GM23338 (cell line): ENCODE measurements at regions not wholly inside any gene's neighbourhood (a gene's known extent, or its start where the extent isn't known, plus 50 kb on each side); places are given as distances from the start of the nearest gene placed in this dataset.

Source experiments
- ATAC-seq: fragments of 200-7000 bp; cut with Tn5 transposase; 3 replicates; pipeline ENCODE4 v1.9.1; 2020
- DNase-seq: peaks from one replicate; pipeline ENCODE4 v3.0.0-alpha.2; 2015; ENCODE audit warnings: low spot score
- H2AFZ ChIP-seq: fragments of 200-600 bp; sonication (generic); 2 replicates; pipeline ENCODE4 v1.8.0; 2016; ENCODE audit warnings: antibody characterized with exemption, mild to moderate bottlenecking, moderate library complexity
- H3F3A ChIP-seq: fragments of 200-600 bp; sonication (generic); replicated peaks from 2 replicates; pipeline ENCODE4 v1.8.0; 2017; ENCODE audit warnings: antibody characterized with exemption, mixed run types, low read depth
- H3K27ac ChIP-seq: fragments of 200-600 bp; sonication (generic); 2 replicates; pipeline ENCODE4 v1.6.1; 2016; ENCODE audit warnings: low read depth
- H3K27me3 ChIP-seq: fragments of 200-600 bp; sonication (generic); 2 replicates; pipeline ENCODE4 v1.8.0; 2016; ENCODE audit warnings: mild to moderate bottlenecking, mixed run types, moderate library complexity; ENCODE audit not compliant: insufficient read depth
- H3K36me3 ChIP-seq: fragments of 200-600 bp; sonication (generic); 2 replicates; pipeline ENCODE4 v1.8.0; 2016; ENCODE audit warnings: mild to moderate bottlenecking; ENCODE audit not compliant: insufficient read depth
- H3K4me1 ChIP-seq: fragments of 200-600 bp; sonication (generic); 2 replicates; pipeline ENCODE4 v1.8.0; 2016; ENCODE audit warnings: mild to moderate bottlenecking, moderate library complexity; ENCODE audit not compliant: insufficient read depth
- H3K4me2 ChIP-seq: fragments of 200-600 bp; sonication (generic); 2 replicates; pipeline ENCODE4 v1.7.1; 2017; ENCODE audit warnings: mixed run types
- H3K4me3 ChIP-seq: fragments of 200-600 bp; sonication (generic); 2 replicates; pipeline ENCODE4 v1.6.1; 2016; ENCODE audit warnings: mixed run types
- H3K79me2 ChIP-seq: fragments of 200-600 bp; sonication (generic); replicated peaks from 2 replicates; pipeline ENCODE4 v1.8.0; 2017; ENCODE audit warnings: mild to moderate bottlenecking; ENCODE audit not compliant: insufficient read depth
- H3K9me2 ChIP-seq: fragments of 200-600 bp; sonication (generic); 2 replicates; pipeline ENCODE4 v1.8.0; 2017; ENCODE audit not compliant: insufficient read depth
- H4K20me1 ChIP-seq: fragments of 200-600 bp; sonication (generic); replicated peaks from 2 replicates; pipeline ENCODE4 v1.8.0; 2017; ENCODE audit warnings: mild to moderate bottlenecking; ENCODE audit not compliant: insufficient read depth
- H3K27ac Mint-ChIP-seq: 2 replicates; pipeline ENCODE4 v1.8.0; 2020; ENCODE audit warnings: inconsistent platforms, mild to moderate bottlenecking, moderate library complexity, mixed read lengths
- H3K27me3 Mint-ChIP-seq: 3 replicates; pipeline ENCODE4 v1.8.0; 2022; ENCODE audit warnings: low read depth, mild to moderate bottlenecking, moderate library complexity, mixed read lengths, inconsistent platforms; ENCODE audit not compliant: insufficient read depth, poor library complexity
- H3K36me3 Mint-ChIP-seq: 3 replicates; pipeline ENCODE4 v1.8.0; 2021; ENCODE audit warnings: low read depth, mild to moderate bottlenecking, inconsistent platforms, moderate library complexity, mixed read lengths
- H3K4me1 Mint-ChIP-seq: 3 replicates; pipeline ENCODE4 v1.8.0; 2020; ENCODE audit warnings: mild to moderate bottlenecking, inconsistent platforms, mixed read lengths
- H3K4me3 Mint-ChIP-seq: 3 replicates; pipeline ENCODE4 v1.8.0; 2021; ENCODE audit warnings: moderate library complexity, mild to moderate bottlenecking, inconsistent platforms, mixed read lengths
- H3K9me3 Mint-ChIP-seq: 3 replicates; pipeline ENCODE4 v1.8.0; 2020; ENCODE audit warnings: moderate library complexity, mild to moderate bottlenecking, inconsistent platforms, mixed read lengths
- EZH2phosphoT487 ChIP-seq: fragments of 200-600 bp; sonication (generic); IDR thresholded peaks from one replicate; pipeline ENCODE4 v1.8.1; 2018; ENCODE audit warnings: antibody characterized with exemption; ENCODE audit not compliant: unreplicated experiment
- NANOG ChIP-seq: IDR thresholded peaks from 2 replicates; pipeline ENCODE4 v1.6.1; 2016; ENCODE audit warnings: antibody characterized with exemption, borderline replicate concordance
- ZNF114 ChIP-seq: fragments of 250-450 bp; sonication (Bioruptor Pico); IDR thresholded peaks from 2 replicates; pipeline ENCODE4 v1.5.0; 2020; ENCODE audit warnings: mild to moderate bottlenecking, moderate library complexity
- TF ChIP-seq, protein P1 (sequence below), 2 experiments: fragments of 200-600 bp in 1 of 2; sonication (generic) in 1 of 2; conservative IDR thresholded peaks; 2 replicates each; pipeline versions ENCODE4 v1.5.1 to v1.6.1; 2016 to 2017; ENCODE audit warnings: antibody characterized with exemption in 2 of 2, low read depth in 2 of 2, mild to moderate bottlenecking in 2 of 2, moderate library complexity in 1 of 2
- TF ChIP-seq, protein P2 (sequence below): fragments of 250-450 bp; sonication (Bioruptor Pico); IDR thresholded peaks from 2 replicates; pipeline ENCODE4 v1.5.0; 2020; ENCODE audit warnings: mild to moderate bottlenecking, moderate library complexity
- TF ChIP-seq, protein P3 (sequence below): IDR thresholded peaks from one replicate; pipeline ENCODE4 v1.6.1; 2018; ENCODE audit warnings: antibody characterized with exemption; ENCODE audit not compliant: unreplicated experiment

DNA sequence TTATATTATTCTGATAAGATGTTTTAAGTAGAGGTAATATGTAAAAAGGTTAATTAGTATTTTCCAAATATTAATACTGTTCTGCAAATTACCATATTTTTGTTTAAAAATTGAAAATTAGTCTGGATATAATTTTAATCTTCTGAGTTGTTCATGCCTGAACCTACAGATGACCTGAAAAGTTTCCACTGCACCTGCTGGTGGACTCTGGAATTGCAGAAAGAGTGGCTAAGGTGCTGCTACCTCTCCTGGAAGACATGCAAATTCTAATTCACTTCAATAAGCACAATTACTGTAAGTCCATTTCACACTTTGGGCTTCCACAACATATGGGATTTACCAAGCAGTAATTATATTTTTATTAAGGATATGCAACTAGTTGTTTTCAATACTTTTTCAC is 77.7 kb upstream of the OLIG3 start:
- Mint-ChIP-seq H3K9me3 (no peaks in the 10 kb centered on the region), H3K27ac (no peak overlapping the region), H3K4me1 (peaks cover 17% of the 10 kb centered on the region), H3K4me3 (no peak overlapping the region), H3K36me3 (no peaks in the 10 kb centered on the region), H3K27me3 (peaks cover 1% of the 10 kb centered on the region)
- DNase-seq (peak; percentile 76), ATAC-seq (peak; percentile 76)
- H2AFZ ChIP-seq = no peak overlapping the region
- H3K36me3 ChIP-seq = no peaks in the 10 kb centered on the region
- no peak overlapping the region for H3K27ac ChIP-seq
- no peak overlapping the region for H3K4me2 ChIP-seq
- H3K4me3 ChIP-seq = no peak overlapping the region
- H3K9me2 ChIP-seq = no peaks in the 10 kb centered on the region
- TF ChIP-seq, protein P1, sequence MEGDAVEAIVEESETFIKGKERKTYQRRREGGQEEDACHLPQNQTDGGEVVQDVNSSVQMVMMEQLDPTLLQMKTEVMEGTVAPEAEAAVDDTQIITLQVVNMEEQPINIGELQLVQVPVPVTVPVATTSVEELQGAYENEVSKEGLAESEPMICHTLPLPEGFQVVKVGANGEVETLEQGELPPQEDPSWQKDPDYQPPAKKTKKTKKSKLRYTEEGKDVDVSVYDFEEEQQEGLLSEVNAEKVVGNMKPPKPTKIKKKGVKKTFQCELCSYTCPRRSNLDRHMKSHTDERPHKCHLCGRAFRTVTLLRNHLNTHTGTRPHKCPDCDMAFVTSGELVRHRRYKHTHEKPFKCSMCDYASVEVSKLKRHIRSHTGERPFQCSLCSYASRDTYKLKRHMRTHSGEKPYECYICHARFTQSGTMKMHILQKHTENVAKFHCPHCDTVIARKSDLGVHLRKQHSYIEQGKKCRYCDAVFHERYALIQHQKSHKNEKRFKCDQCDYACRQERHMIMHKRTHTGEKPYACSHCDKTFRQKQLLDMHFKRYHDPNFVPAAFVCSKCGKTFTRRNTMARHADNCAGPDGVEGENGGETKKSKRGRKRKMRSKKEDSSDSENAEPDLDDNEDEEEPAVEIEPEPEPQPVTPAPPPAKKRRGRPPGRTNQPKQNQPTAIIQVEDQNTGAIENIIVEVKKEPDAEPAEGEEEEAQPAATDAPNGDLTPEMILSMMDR (conservative IDR thresholded peaks at IDR 0.05; ENCODE audit: low read depth in 2 of 2) = peak; percentile 62 to 67
- TF ChIP-seq ZNF114 (CRISPR knock-in tag) = no peak
- no peaks in the 10 kb centered on the region for H3K27me3 ChIP-seq
- no peaks in the 10 kb centered on the region for H3K79me2 ChIP-seq
- no peaks in the 10 kb centered on the region for H3F3A ChIP-seq
- no peaks in the 10 kb centered on the region for H3K4me1 ChIP-seq
- no peaks in the 10 kb centered on the region for H4K20me1 ChIP-seq

DNA sequence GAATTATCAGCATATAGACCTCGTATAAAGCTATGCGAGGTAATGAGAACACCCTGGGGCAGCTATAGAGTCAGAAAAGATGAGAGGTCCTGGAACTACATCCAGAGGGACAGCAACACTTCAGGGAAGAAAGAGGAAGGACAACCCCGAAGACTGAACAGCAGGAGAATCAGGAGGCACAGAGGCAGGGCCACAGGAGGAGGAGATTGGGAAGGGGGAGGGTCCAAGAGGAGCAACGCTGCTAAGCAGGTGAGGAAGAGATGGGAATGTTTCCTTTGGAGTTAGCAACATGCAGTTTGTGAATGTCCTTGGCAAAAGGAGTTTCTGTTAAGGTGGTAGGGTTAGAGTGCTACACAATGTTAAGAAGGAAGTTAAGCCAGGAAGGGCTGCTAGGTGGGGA is 79.5 kb upstream of the OLIG3 start:
- peaks cover 10% of the 10 kb centered on the region; the same call in 2 of the 3 replicates for H3K4me1 Mint-ChIP-seq
- H3K79me2 ChIP-seq = no peaks in the 10 kb centered on the region
- ATAC-seq = peak; percentile 52; the same call in 2 of the 3 replicates
- TF ChIP-seq, protein P2, sequence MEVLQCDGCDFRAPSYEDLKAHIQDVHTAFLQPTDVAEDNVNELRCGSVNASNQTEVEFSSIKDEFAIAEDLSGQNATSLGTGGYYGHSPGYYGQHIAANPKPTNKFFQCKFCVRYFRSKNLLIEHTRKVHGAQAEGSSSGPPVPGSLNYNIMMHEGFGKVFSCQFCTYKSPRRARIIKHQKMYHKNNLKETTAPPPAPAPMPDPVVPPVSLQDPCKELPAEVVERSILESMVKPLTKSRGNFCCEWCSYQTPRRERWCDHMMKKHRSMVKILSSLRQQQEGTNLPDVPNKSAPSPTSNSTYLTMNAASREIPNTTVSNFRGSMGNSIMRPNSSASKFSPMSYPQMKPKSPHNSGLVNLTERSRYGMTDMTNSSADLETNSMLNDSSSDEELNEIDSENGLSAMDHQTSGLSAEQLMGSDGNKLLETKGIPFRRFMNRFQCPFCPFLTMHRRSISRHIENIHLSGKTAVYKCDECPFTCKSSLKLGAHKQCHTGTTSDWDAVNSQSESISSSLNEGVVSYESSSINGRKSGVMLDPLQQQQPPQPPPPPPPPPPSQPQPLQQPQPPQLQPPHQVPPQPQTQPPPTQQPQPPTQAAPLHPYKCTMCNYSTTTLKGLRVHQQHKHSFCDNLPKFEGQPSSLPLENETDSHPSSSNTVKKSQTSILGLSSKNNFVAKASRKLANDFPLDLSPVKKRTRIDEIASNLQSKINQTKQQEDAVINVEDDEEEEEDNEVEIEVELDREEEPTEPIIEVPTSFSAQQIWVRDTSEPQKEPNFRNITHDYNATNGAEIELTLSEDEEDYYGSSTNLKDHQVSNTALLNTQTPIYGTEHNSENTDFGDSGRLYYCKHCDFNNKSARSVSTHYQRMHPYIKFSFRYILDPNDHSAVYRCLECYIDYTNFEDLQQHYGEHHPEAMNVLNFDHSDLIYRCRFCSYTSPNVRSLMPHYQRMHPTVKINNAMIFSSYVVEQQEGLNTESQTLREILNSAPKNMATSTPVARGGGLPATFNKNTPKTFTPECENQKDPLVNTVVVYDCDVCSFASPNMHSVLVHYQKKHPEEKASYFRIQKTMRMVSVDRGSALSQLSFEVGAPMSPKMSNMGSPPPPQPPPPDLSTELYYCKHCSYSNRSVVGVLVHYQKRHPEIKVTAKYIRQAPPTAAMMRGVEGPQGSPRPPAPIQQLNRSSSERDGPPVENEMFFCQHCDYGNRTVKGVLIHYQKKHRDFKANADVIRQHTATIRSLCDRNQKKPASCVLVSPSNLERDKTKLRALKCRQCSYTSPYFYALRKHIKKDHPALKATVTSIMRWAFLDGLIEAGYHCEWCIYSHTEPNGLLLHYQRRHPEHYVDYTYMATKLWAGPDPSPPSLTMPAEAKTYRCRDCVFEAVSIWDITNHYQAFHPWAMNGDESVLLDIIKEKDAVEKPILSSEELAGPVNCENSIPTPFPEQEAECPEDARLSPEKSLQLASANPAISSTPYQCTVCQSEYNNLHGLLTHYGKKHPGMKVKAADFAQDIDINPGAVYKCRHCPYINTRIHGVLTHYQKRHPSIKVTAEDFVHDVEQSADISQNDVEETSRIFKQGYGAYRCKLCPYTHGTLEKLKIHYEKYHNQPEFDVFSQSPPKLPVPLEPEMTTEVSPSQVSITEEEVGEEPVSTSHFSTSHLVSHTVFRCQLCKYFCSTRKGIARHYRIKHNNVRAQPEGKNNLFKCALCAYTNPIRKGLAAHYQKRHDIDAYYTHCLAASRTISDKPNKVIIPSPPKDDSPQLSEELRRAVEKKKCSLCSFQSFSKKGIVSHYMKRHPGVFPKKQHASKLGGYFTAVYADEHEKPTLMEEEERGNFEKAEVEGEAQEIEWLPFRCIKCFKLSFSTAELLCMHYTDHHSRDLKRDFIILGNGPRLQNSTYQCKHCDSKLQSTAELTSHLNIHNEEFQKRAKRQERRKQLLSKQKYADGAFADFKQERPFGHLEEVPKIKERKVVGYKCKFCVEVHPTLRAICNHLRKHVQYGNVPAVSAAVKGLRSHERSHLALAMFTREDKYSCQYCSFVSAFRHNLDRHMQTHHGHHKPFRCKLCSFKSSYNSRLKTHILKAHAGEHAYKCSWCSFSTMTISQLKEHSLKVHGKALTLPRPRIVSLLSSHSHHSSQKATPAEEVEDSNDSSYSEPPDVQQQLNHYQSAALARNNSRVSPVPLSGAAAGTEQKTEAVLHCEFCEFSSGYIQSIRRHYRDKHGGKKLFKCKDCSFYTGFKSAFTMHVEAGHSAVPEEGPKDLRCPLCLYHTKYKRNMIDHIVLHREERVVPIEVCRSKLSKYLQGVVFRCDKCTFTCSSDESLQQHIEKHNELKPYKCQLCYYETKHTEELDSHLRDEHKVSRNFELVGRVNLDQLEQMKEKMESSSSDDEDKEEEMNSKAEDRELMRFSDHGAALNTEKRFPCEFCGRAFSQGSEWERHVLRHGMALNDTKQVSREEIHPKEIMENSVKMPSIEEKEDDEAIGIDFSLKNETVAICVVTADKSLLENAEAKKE (CRISPR knock-in tag) = no peak
- TF ChIP-seq, protein P3, sequence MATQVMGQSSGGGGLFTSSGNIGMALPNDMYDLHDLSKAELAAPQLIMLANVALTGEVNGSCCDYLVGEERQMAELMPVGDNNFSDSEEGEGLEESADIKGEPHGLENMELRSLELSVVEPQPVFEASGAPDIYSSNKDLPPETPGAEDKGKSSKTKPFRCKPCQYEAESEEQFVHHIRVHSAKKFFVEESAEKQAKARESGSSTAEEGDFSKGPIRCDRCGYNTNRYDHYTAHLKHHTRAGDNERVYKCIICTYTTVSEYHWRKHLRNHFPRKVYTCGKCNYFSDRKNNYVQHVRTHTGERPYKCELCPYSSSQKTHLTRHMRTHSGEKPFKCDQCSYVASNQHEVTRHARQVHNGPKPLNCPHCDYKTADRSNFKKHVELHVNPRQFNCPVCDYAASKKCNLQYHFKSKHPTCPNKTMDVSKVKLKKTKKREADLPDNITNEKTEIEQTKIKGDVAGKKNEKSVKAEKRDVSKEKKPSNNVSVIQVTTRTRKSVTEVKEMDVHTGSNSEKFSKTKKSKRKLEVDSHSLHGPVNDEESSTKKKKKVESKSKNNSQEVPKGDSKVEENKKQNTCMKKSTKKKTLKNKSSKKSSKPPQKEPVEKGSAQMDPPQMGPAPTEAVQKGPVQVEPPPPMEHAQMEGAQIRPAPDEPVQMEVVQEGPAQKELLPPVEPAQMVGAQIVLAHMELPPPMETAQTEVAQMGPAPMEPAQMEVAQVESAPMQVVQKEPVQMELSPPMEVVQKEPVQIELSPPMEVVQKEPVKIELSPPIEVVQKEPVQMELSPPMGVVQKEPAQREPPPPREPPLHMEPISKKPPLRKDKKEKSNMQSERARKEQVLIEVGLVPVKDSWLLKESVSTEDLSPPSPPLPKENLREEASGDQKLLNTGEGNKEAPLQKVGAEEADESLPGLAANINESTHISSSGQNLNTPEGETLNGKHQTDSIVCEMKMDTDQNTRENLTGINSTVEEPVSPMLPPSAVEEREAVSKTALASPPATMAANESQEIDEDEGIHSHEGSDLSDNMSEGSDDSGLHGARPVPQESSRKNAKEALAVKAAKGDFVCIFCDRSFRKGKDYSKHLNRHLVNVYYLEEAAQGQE = no peak
- TF ChIP-seq NANOG = no peak
- TF ChIP-seq, protein P1 (conservative IDR thresholded peaks at IDR 0.05; ENCODE audit: low read depth in 2 of 2) = no peak
- TF ChIP-seq EZH2phosphoT487 = no peak

More for the DNA sequence above, 79.5 kb upstream of the OLIG3 start:
- Histone ChIP-seq H3K36me3 (no peaks in the 10 kb centered on the region), H3K27me3 (no peaks in the 10 kb centered on the region), H2AFZ (peak overlapping the region; percentile 75), H3K9me2 (no peaks in the 10 kb centered on the region), H3K27ac (no peak overlapping the region), H3K4me1 (no peaks in the 10 kb centered on the region), H3K4me2 (no peak overlapping the region), H3F3A (no peaks in the 10 kb centered on the region), H3K4me3 (no peak overlapping the region), H4K20me1 (no peaks in the 10 kb centered on the region)
- Mint-ChIP-seq H3K9me3 (no peaks in the 10 kb centered on the region), H3K27me3 (peaks cover 1% of the 10 kb centered on the region), H3K27ac (no peak overlapping the region), H3K36me3 (no peaks in the 10 kb centered on the region), H3K4me3 (no peak overlapping the region)
- peak; percentile 25 for DNase-seq
